ES-I3 (cell line): ENCODE measurements at regions not wholly inside any gene's neighbourhood (a gene's known extent, or its start where the extent isn't known, plus 50 kb on each side); places are given as distances from the start of the nearest gene placed in this dataset.

Experiments used
- H3K36me3 ChIP-seq: 2 replicates; pipeline ENCODE4 v1.6.1; 2013; ENCODE audit warnings: mild to moderate bottlenecking, low read length, control low read depth, moderate library complexity; ENCODE audit not compliant: insufficient read depth
- H3K4me1 ChIP-seq: 2 replicates; pipeline ENCODE4 v1.6.1; 2013; ENCODE audit warnings: mild to moderate bottlenecking, control low read depth, low read length; ENCODE audit not compliant: insufficient read depth
- H3K9ac ChIP-seq: 2 replicates; pipeline ENCODE4 v1.6.1; 2013; ENCODE audit warnings: low read depth, mild to moderate bottlenecking, low read length, moderate library complexity
- H3K9me3 ChIP-seq: 2 replicates; pipeline ENCODE4 v1.6.1; 2013; ENCODE audit warnings: mild to moderate bottlenecking, low read length, moderate library complexity; ENCODE audit not compliant: control insufficient read depth, insufficient read depth

GRCh38 chr6:23339268-23339667 is 769.9 kb downstream of the HDGFL1 start:
- H3K9me3 ChIP-seq: peaks cover 8% of the 10 kb centered on the region
- H3K9ac ChIP-seq: no peak overlapping the region
- no peaks in the 10 kb centered on the region; the same call in 1 of the 2 replicates for H3K36me3 ChIP-seq
- H3K4me1 ChIP-seq: no peaks in the 10 kb centered on the region

- no peaks in the 10 kb centered on the region; the same call in 1 of the 2 replicates for H3K36me3 ChIP-seq
- no peak overlapping the region for H3K9ac ChIP-seq
- peaks cover 8% of the 10 kb centered on the region for H3K9me3 ChIP-seq
- no peaks in the 10 kb centered on the region for H3K4me1 ChIP-seq
Observed at GRCh38 chr6:23340271-23340670, 770.9 kb downstream of the HDGFL1 start.

GRCh38 chr6:23343610-23344306 is 774.4 kb downstream of the HDGFL1 start:
- no peak overlapping the region for H3K9ac ChIP-seq

GRCh38 chr6:23348185-23348584 is 777.8 kb upstream of the NRSN1 start:
- Histone ChIP-seq H3K9ac (no peak overlapping the region), H3K4me1 (no peaks in the 10 kb centered on the region), H3K36me3 (no peaks in the 10 kb centered on the region), H3K9me3 (no peaks in the 10 kb centered on the region; the same call in 1 of the 2 replicates)

More at GRCh38 chr6:23343610-23344306, 774.4 kb downstream of the HDGFL1 start:
- no peaks in the 10 kb centered on the region for H3K4me1 ChIP-seq
- H3K36me3 ChIP-seq: no peaks in the 10 kb centered on the region
- peaks cover 8% of the 10 kb centered on the region for H3K9me3 ChIP-seq

- H3K9ac ChIP-seq: no peak overlapping the region
- H3K36me3 ChIP-seq: no peaks in the 10 kb centered on the region
- no peaks in the 10 kb centered on the region for H3K9me3 ChIP-seq
- no peaks in the 10 kb centered on the region for H3K4me1 ChIP-seq
Observed at GRCh38 chr6:23349521-23350147, 776.4 kb upstream of the NRSN1 start.

GRCh38 chr6:23350752-23351453 is 775.1 kb upstream of the NRSN1 start:
- no peaks in the 10 kb centered on the region for H3K9me3 ChIP-seq
- no peaks in the 10 kb centered on the region for H3K4me1 ChIP-seq
- H3K9ac ChIP-seq: no peak overlapping the region
- no peaks in the 10 kb centered on the region for H3K36me3 ChIP-seq

- H3K9ac ChIP-seq: no peak overlapping the region
- no peaks in the 10 kb centered on the region for H3K9me3 ChIP-seq
- no peaks in the 10 kb centered on the region for H3K36me3 ChIP-seq
- H3K4me1 ChIP-seq: no peaks in the 10 kb centered on the region
Observed at GRCh38 chr6:23354004-23354403, 772.0 kb upstream of the NRSN1 start.

GRCh38 chr6:23357185-23357766 is 768.7 kb upstream of the NRSN1 start:
- Histone ChIP-seq H3K9me3 (no peaks in the 10 kb centered on the region), H3K9ac (no peak overlapping the region), H3K36me3 (no peaks in the 10 kb centered on the region), H3K4me1 (no peaks in the 10 kb centered on the region)

- H3K36me3 ChIP-seq: no peaks in the 10 kb centered on the region
- no peaks in the 10 kb centered on the region for H3K9me3 ChIP-seq
- H3K4me1 ChIP-seq: no peaks in the 10 kb centered on the region
- H3K9ac ChIP-seq: no peak overlapping the region
Observed at GRCh38 chr6:23365732-23366131, 760.3 kb upstream of the NRSN1 start.

- no peaks in the 10 kb centered on the region for H3K36me3 ChIP-seq
- no peaks in the 10 kb centered on the region for H3K9me3 ChIP-seq
- no peaks in the 10 kb centered on the region for H3K4me1 ChIP-seq
- no peak overlapping the region for H3K9ac ChIP-seq
Observed at GRCh38 chr6:23367311-23367710, 758.7 kb upstream of the NRSN1 start.

- H3K9ac ChIP-seq: no peak overlapping the region
- no peaks in the 10 kb centered on the region for H3K9me3 ChIP-seq
- no peaks in the 10 kb centered on the region for H3K36me3 ChIP-seq
- no peaks in the 10 kb centered on the region for H3K4me1 ChIP-seq
Observed at GRCh38 chr6:23368557-23368956, 757.5 kb upstream of the NRSN1 start.

- H3K9me3 ChIP-seq: no peaks in the 10 kb centered on the region
- no peak overlapping the region for H3K9ac ChIP-seq
- H3K4me1 ChIP-seq: no peaks in the 10 kb centered on the region
- no peaks in the 10 kb centered on the region for H3K36me3 ChIP-seq
Observed at GRCh38 chr6:23370051-23370450, 756.0 kb upstream of the NRSN1 start.

- H3K9me3 ChIP-seq: no peaks in the 10 kb centered on the region
- no peaks in the 10 kb centered on the region for H3K36me3 ChIP-seq
- H3K4me1 ChIP-seq: no peaks in the 10 kb centered on the region
- no peak overlapping the region for H3K9ac ChIP-seq
Observed at GRCh38 chr6:23371132-23371915, 754.7 kb upstream of the NRSN1 start.

GRCh38 chr6:23377830-23378229 is 748.2 kb upstream of the NRSN1 start:
- H3K36me3 ChIP-seq: no peaks in the 10 kb centered on the region
- no peak overlapping the region for H3K9ac ChIP-seq
- no peaks in the 10 kb centered on the region for H3K4me1 ChIP-seq
- H3K9me3 ChIP-seq: no peaks in the 10 kb centered on the region
